Stimulated activated CD8-positive, alpha-beta memory T cell treated with anti-CD3 and anti-CD28 coated beads, Interleukin-12 subunit alpha, Interleukin-12 subunit beta, amount 100 ng/mL, for 4 hours (primary cell): ENCODE measurements at regions not wholly inside any gene's neighbourhood (a gene's known extent, or its start where the extent isn't known, plus 50 kb on each side); places are given as distances from the start of the nearest gene placed in this dataset.
"Not testable (repeated sequence)": the region's sequence is repeated elsewhere in the genome, so short reads cannot be mapped to it uniquely, and the experiment has no call there.

ENCODE experiments used
- DNase-seq: peaks from one replicate; pipeline ENCODE4 v3.0.0-alpha.2; 2020; ENCODE audit warnings: low read depth

GRCh38 chr3:75126556-75126955, 512.1 kb upstream of the CNTN3 start:
- DNase-seq = no peak

GRCh38 chr3:75129101-75129500, 514.6 kb upstream of the CNTN3 start:
- DNase-seq = no peak

- no peak for DNase-seq
Observed at GRCh38 chr3:75136100-75136897, 521.8 kb upstream of the CNTN3 start.

- no peak for DNase-seq
Observed at GRCh38 chr3:75138345-75138744, 523.9 kb upstream of the CNTN3 start.

GRCh38 chr3:75140904-75141615, 523.1 kb upstream of the FRG2C start:
- no peak for DNase-seq

- DNase-seq = no peak
Observed at GRCh38 chr3:75144406-75144805, 519.7 kb upstream of the FRG2C start.

- no peak for DNase-seq
Observed at GRCh38 chr3:75171630-75172230, 492.4 kb upstream of the FRG2C start.

GRCh38 chr3:75176937-75177336, 487.2 kb upstream of the FRG2C start:
- no peak for DNase-seq

- DNase-seq = no peak
Observed at GRCh38 chr3:75180235-75180944, 483.7 kb upstream of the FRG2C start.

- DNase-seq = no peak
Observed at GRCh38 chr3:75180945-75181298, 483.2 kb upstream of the FRG2C start.

GRCh38 chr3:75188962-75189361, 475.2 kb upstream of the FRG2C start:
- DNase-seq = no peak

GRCh38 chr3:75192146-75192616, 471.9 kb upstream of the FRG2C start:
- DNase-seq = no peak

GRCh38 chr3:75193797-75194196, 470.3 kb upstream of the FRG2C start:
- DNase-seq = no peak

GRCh38 chr3:75214332-75214731, 449.8 kb upstream of the FRG2C start:
- not testable (repeated sequence) for DNase-seq

GRCh38 chr3:75218577-75218976, 445.6 kb upstream of the FRG2C start:
- DNase-seq = no peak

- no peak for DNase-seq
Observed at GRCh38 chr3:75220932-75221331, 443.2 kb upstream of the FRG2C start.

- no peak for DNase-seq
Observed at GRCh38 chr3:75224412-75224811, 439.7 kb upstream of the FRG2C start.

GRCh38 chr3:75232216-75232615, 431.9 kb upstream of the FRG2C start:
- no peak for DNase-seq

GRCh38 chr3:75235631-75236030, 428.5 kb upstream of the FRG2C start:
- no peak for DNase-seq

GRCh38 chr3:75237053-75237452, 427.1 kb upstream of the FRG2C start:
- DNase-seq = no peak

- no peak for DNase-seq
Observed at GRCh38 chr3:75237477-75237876, 426.7 kb upstream of the FRG2C start.

GRCh38 chr3:75241226-75241962, 422.7 kb upstream of the FRG2C start:
- not testable (repeated sequence) for DNase-seq
